Thoracic aorta (tissue), 2 donors: ENCODE measurements at regions not wholly inside any gene's neighbourhood (a gene's known extent, or its start where the extent isn't known, plus 50 kb on each side); places are given as distances from the start of the nearest gene placed in this dataset.
A peak's percentile ranks its signal among the peaks of the same experiment; 100 is the strongest.

Source experiments
- ATAC-seq: fragments of 150-250 bp; one replicate; pipeline ENCODE4 v1.8.0; 2017; ENCODE audit warnings: low read depth; ENCODE audit not compliant: insufficient number of reproducible peaks, low FRiP score
- DNase-seq: peaks from one replicate; pipeline ENCODE4 v3.0.0-alpha.2; 2020; ENCODE audit warnings: low spot score
- H3K27ac ChIP-seq, 2 donors: fragments of 200-600 bp; sonication (generic); 1 replicate in 1 of 2; 2 replicates in 1 of 2; pipeline ENCODE4 v1.5.1; 2016; ENCODE audit warnings: mild to moderate bottlenecking in 2 of 2, moderate library complexity in 2 of 2
- H3K27me3 ChIP-seq: fragments of 200-600 bp; sonication (generic); replicated peaks from 2 replicates; pipeline ENCODE4 v1.6.0; 2016; ENCODE audit warnings: mild to moderate bottlenecking; ENCODE audit not compliant: insufficient read depth
- H3K36me3 ChIP-seq: fragments of 200-600 bp; sonication (generic); one replicate; pipeline ENCODE4 v1.5.1; 2016
- H3K4me1 ChIP-seq, 2 donors: fragments of 200-600 bp; sonication (generic); 1 replicate in 1 of 2; 2 replicates in 1 of 2; pipeline versions ENCODE4 v1.5.1 to v1.6.0; 2016; ENCODE audit warnings: low read depth in 2 of 2, mild to moderate bottlenecking in 1 of 2; ENCODE audit not compliant: control insufficient read depth in 1 of 2
- H3K4me3 ChIP-seq: fragments of 200-600 bp; sonication (generic); 2 replicates; pipeline ENCODE4 v1.5.1; 2016; ENCODE audit warnings: mild to moderate bottlenecking
- H3K9me3 ChIP-seq: fragments of 200-600 bp; sonication (generic); 2 replicates; pipeline ENCODE4 v1.5.1; 2016
- TF ChIP-seq, protein P1 (sequence below): fragments of 200-600 bp; sonication (generic); IDR thresholded peaks from one replicate; pipeline ENCODE4 v1.5.1; 2019; ENCODE audit warnings: antibody characterized with exemption

DNA sequence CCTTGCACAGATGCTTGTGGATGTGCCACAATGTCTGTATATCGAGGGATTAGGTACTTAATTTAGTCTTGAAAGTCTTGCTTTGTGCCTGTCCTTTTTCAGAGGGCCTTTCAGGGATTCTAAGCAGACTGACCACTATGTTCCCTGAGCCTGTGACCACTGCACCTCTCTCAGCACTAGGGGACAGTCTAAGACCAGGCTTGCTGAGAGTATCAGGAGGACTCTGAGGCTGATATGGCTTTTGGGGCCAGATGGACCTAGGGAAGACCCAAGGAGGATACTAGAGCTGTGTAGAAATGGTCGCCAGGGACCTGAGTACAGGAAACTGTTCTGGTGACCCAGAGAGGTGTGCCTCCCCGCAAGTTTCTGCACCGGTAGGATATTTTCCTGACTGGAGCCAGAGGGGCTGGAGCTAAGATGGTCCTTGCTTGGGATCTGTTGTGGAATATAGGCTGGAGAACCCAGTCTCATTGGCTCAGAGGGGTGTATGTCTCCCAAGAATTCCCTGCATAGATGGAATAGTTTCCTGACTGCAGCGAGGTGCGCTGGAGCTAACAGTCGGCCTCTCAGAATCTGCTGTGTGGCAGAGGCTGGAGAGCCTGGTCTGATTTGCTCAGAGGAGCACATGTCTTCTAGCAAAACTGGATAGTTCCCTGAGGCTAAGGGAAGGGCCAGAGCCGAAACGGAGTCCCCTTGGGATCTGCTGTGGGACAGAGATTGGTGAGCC, 213.2 kb upstream of the DCBLD2 start:
- Histone ChIP-seq H3K27me3 (no peaks in the 10 kb centered on the region), H3K4me1 (peaks cover 8 to 12% of the 10 kb centered on the region in 2 donors), H3K4me3 (no peak overlapping the region), H3K9me3 (no peaks in the 10 kb centered on the region), H3K36me3 (no peaks in the 10 kb centered on the region), H3K27ac (no peak overlapping the region)
- TF ChIP-seq, protein P1, sequence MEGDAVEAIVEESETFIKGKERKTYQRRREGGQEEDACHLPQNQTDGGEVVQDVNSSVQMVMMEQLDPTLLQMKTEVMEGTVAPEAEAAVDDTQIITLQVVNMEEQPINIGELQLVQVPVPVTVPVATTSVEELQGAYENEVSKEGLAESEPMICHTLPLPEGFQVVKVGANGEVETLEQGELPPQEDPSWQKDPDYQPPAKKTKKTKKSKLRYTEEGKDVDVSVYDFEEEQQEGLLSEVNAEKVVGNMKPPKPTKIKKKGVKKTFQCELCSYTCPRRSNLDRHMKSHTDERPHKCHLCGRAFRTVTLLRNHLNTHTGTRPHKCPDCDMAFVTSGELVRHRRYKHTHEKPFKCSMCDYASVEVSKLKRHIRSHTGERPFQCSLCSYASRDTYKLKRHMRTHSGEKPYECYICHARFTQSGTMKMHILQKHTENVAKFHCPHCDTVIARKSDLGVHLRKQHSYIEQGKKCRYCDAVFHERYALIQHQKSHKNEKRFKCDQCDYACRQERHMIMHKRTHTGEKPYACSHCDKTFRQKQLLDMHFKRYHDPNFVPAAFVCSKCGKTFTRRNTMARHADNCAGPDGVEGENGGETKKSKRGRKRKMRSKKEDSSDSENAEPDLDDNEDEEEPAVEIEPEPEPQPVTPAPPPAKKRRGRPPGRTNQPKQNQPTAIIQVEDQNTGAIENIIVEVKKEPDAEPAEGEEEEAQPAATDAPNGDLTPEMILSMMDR = no peak
- DNase-seq (no peak), ATAC-seq (no peak)

DNA sequence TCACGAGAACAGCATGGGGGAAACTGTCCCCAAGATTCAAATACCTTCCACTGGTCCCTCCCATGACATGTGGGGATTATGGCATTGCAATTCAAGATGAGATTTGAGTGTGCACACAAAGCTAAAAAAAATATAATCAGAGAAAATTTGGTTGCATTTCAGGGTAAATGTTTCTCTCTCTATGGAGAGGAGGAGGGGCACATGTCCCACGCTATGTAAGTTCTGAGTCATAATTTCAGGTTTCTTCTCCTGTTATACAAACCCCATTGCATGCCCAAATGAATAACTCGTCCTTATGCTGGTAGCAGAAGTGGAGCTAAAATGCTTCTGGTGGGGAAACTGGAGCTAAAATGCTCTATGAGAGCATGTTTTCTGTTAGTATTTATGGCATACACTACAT, 209.7 kb upstream of the DCBLD2 start:
- TF ChIP-seq, protein P1 = no peak
- ATAC-seq (no peak), DNase-seq (no peak)
- Histone ChIP-seq H3K9me3 (no peaks in the 10 kb centered on the region), H3K27me3 (no peaks in the 10 kb centered on the region), H3K27ac (no peak overlapping the region), H3K4me1 (peaks cover 12% of the 10 kb centered on the region in 2 donors), H3K36me3 (no peaks in the 10 kb centered on the region), H3K4me3 (no peak overlapping the region)

DNA sequence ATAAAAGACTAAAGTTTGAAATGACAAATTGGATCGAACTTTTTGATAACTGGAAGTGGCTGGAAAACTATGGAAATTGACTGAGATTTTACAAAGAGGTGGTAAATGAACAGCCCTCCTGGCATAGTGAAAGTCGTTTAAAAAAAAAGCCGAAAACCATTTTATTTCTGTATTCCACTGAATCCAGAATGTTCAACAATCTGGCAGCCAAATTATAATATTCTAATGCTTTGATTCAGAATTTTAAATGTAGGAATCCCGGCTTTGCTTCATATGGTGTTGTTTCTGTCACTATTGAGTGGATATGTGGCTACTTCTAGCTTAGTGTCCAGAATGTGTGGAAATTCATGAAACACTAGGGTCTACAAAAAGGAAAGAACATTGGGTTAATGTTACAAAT, 208.9 kb upstream of the DCBLD2 start:
- Histone ChIP-seq H3K27me3 (no peaks in the 10 kb centered on the region), H3K36me3 (no peaks in the 10 kb centered on the region), H3K27ac (no peak overlapping the region), H3K4me1 (peaks cover 12% of the 10 kb centered on the region in 2 donors), H3K9me3 (no peaks in the 10 kb centered on the region), H3K4me3 (no peak overlapping the region)
- DNase-seq = no peak
- ATAC-seq = no peak
- TF ChIP-seq, protein P1 = no peak

DNA sequence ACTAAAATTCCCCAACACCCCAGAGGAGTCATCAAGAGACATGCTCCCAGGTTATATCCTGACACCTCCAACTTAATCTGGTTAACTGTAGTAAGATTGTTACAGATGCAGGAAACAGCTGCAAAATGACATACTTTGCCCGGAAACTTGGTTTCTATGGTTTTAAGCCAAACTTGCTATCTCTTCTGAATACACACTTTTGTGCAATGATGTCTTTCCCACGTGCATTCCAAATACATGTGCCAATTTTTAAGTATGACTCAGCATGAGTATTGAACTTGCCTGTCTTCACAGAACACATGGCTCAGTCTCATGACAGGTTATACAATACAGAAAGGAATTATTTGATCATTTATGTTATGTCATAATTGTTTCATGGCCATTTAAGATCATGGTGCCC, 207.0 kb upstream of the DCBLD2 start:
- H3K27me3 ChIP-seq = no peaks in the 10 kb centered on the region
- peaks cover 9 to 10% of the 10 kb centered on the region in 2 donors for H3K4me1 ChIP-seq
- no peak overlapping the region for H3K4me3 ChIP-seq
- TF ChIP-seq, protein P1 = no peak
- no peaks in the 10 kb centered on the region for H3K36me3 ChIP-seq
- no peak overlapping the region for H3K27ac ChIP-seq
- DNase-seq (no peak), ATAC-seq (no peak)
- no peaks in the 10 kb centered on the region for H3K9me3 ChIP-seq

DNA sequence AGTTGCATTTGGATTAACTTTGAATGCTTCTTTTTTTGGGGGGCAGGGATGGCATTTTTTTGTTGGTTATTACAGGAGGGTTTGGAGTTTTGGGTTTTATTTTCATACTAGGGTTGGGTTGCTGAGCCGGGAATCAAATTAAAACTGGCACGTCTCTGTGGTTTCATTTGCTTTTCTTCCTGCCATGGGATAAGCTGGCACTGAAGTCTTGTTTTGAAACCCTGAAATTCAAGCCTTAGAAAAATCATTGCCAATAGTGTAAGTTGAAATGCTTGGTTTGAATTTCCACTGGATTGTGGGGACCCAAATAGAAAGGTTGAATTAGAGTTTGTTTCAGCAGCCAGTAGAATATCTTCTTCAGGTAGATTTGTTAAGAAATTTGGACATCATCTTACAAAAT, 193.1 kb upstream of the DCBLD2 start:
- no peaks in the 10 kb centered on the region for H3K36me3 ChIP-seq
- H3K4me3 ChIP-seq = peak overlapping the region; percentile 33
- H3K9me3 ChIP-seq = no peaks in the 10 kb centered on the region
- no peaks in the 10 kb centered on the region for H3K27me3 ChIP-seq
- peaks cover 4 to 10% of the 10 kb centered on the region in 2 donors for H3K4me1 ChIP-seq
- H3K27ac ChIP-seq = peak overlapping the region in 1 of 2 donors; percentile 59
- no peak for DNase-seq
- no peak for ATAC-seq
- TF ChIP-seq, protein P1 = no peak
